Mammary epithelial cell (primary cell): ENCODE measurements at regions not wholly inside any gene's neighbourhood (a gene's known extent, or its start where the extent isn't known, plus 50 kb on each side); places are given as distances from the start of the nearest gene placed in this dataset.

ENCODE experiments used
- CTCF ChIP-seq, 2 donors: IDR thresholded peaks in 1 of 2; conservative IDR thresholded peaks in 1 of 2; 2 replicates each; pipeline ENCODE4 v1.5.1; 2011 to 2012; ENCODE audit warnings: inconsistent platforms in 2 of 2, low read length in 2 of 2, mild to moderate bottlenecking in 2 of 2, control low read depth in 1 of 2, low read depth in 1 of 2; ENCODE audit not compliant: insufficient read depth in 1 of 2; ENCODE audit errors: extremely low read depth in 1 of 2
- EZH2 ChIP-seq: IDR thresholded peaks from 2 replicates; pipeline ENCODE4 v1.6.1; 2012; ENCODE audit warnings: low read length, inconsistent platforms, borderline replicate concordance

- TF ChIP-seq CTCF (conservative IDR thresholded peaks at IDR 0.05 in 1 of 2, IDR thresholded peaks at IDR 0.05 in 1 of 2; ENCODE audit: extremely low read depth in 1 of 2, insufficient read depth in 1 of 2, low read depth in 1 of 2, low read length in 2 of 2) (no peak), EZH2 (no peak)
Observed at GRCh38 chr7:41793556-41793955, 90.7 kb upstream of the INHBA start.
